ENCODE measurements at regions not wholly inside any gene's neighbourhood (a gene's known extent, or its start where the extent isn't known, plus 50 kb on each side); places are given as distances from the start of the nearest gene placed in this dataset.
A peak's percentile ranks its signal among the peaks of the same experiment; 100 is the strongest.

GRCh38 chr16:85178006-85178591, 65.8 kb upstream of the CIBAR2 start:
- Mint-ChIP-seq H3K9me3 (no peaks in the 10 kb centered on the region), H3K27me3 (ENCODE audit: insufficient read depth) (no peaks in the 10 kb centered on the region), H3K4me1 (peaks cover 19% of the 10 kb centered on the region), H3K4me3 (no peak overlapping the region), H3K27ac (peak overlapping the region; percentile 41), H3K36me3 (ENCODE audit: low read depth) (peaks cover 4% of the 10 kb centered on the region)
- no peak for DNase-seq
- TF ChIP-seq CTCF (conservative IDR thresholded peaks at IDR 0.05), result no peak
- Histone ChIP-seq H3K27me3 (ENCODE audit: control insufficient read depth, insufficient read depth, low read length, poor library complexity, severe bottlenecking) (no peaks in the 10 kb centered on the region), H3K4me3 (ENCODE audit: low read length) (no peak overlapping the region), H3K27ac (ENCODE audit: low read depth, low read length) (no peak overlapping the region), H3K9me3 (ENCODE audit: control insufficient read depth, low read length) (no peaks in the 10 kb centered on the region), H3K36me3 (ENCODE audit: control insufficient read depth, insufficient read depth, low read length) (no peaks in the 10 kb centered on the region), H3K4me1 (ENCODE audit: control insufficient read depth, insufficient read depth, low read length) (peaks cover under 1% of the 10 kb centered on the region), H3K9ac (ENCODE audit: extremely low read depth, low read length, poor library complexity, severe bottlenecking) (no peak overlapping the region)
- 89 to 98% methylated on average over 9 to 14 of the region's 14 CpGs for WGBS, 2 experiments (ENCODE audit: insufficient coverage in 1 of 2, insufficient read length in 1 of 2)

- Histone ChIP-seq H3K4me1 (ENCODE audit: control insufficient read depth, insufficient read depth, low read length) (no peaks in the 10 kb centered on the region), H3K27ac (ENCODE audit: low read depth, low read length) (no peak overlapping the region), H3K9me3 (ENCODE audit: control insufficient read depth, low read length) (peaks cover 2% of the 10 kb centered on the region), H3K4me3 (ENCODE audit: low read length) (no peak overlapping the region), H3K36me3 (ENCODE audit: control insufficient read depth, insufficient read depth, low read length) (peaks cover under 1% of the 10 kb centered on the region), H3K27me3 (ENCODE audit: control insufficient read depth, insufficient read depth, low read length, poor library complexity, severe bottlenecking) (no peaks in the 10 kb centered on the region), H3K9ac (ENCODE audit: extremely low read depth, low read length, poor library complexity, severe bottlenecking) (no peak overlapping the region)
- no peak overlapping the region for H3K27ac Mint-ChIP-seq
- DNase-seq, result no peak
- 83 to 93% methylated on average over 1 to 11 of the region's 11 CpGs for WGBS, 2 experiments (ENCODE audit: insufficient coverage in 1 of 2, insufficient read length in 1 of 2)
- no peaks in the 10 kb centered on the region for H3K27me3 Mint-ChIP-seq (ENCODE audit: insufficient read depth)
- TF ChIP-seq CTCF (conservative IDR thresholded peaks at IDR 0.05), result no peak
- H3K36me3 Mint-ChIP-seq (ENCODE audit: low read depth), result peaks cover 7% of the 10 kb centered on the region
- H3K4me3 Mint-ChIP-seq, result no peak overlapping the region
- H3K4me1 Mint-ChIP-seq, result peaks cover 15% of the 10 kb centered on the region
- peaks cover 2% of the 10 kb centered on the region for H3K9me3 Mint-ChIP-seq
Observed at GRCh38 chr16:85178596-85178995, 66.3 kb upstream of the CIBAR2 start.

- Histone ChIP-seq H3K9ac (ENCODE audit: extremely low read depth, low read length, poor library complexity, severe bottlenecking) (no peak overlapping the region), H3K36me3 (ENCODE audit: control insufficient read depth, insufficient read depth, low read length) (peaks cover 9% of the 10 kb centered on the region), H3K4me3 (ENCODE audit: low read length) (no peak overlapping the region), H3K4me1 (ENCODE audit: control insufficient read depth, insufficient read depth, low read length) (no peaks in the 10 kb centered on the region), H3K27ac (ENCODE audit: low read depth, low read length) (no peak overlapping the region), H3K9me3 (ENCODE audit: control insufficient read depth, low read length) (peaks cover 11% of the 10 kb centered on the region), H3K27me3 (ENCODE audit: control insufficient read depth, insufficient read depth, low read length, poor library complexity, severe bottlenecking) (no peaks in the 10 kb centered on the region)
- DNase-seq, result no peak
- Mint-ChIP-seq H3K4me3 (no peak overlapping the region), H3K36me3 (ENCODE audit: low read depth) (peaks cover 16% of the 10 kb centered on the region), H3K9me3 (peaks cover 11% of the 10 kb centered on the region), H3K27ac (no peak overlapping the region), H3K27me3 (ENCODE audit: insufficient read depth) (no peaks in the 10 kb centered on the region), H3K4me1 (peaks cover 6% of the 10 kb centered on the region)
- WGBS, 2 experiments (ENCODE audit: insufficient coverage in 1 of 2, insufficient read length in 1 of 2), result 93 to 94% methylated on average over 15 of the region's 15 CpGs
- no peak for TF ChIP-seq CTCF (conservative IDR thresholded peaks at IDR 0.05)
Observed at GRCh38 chr16:85179344-85180046, 67.2 kb upstream of the CIBAR2 start.

Data from endodermal cell (in vitro differentiated cells).